Stimulated activated CD4-positive, alpha-beta T cell treated with anti-CD3 and anti-CD28 coated beads, Interleukin-1b, Interleukin-23, amount 100 ng/mL, for 24 hours (primary cell): ENCODE measurements at regions not wholly inside any gene's neighbourhood (a gene's known extent, or its start where the extent isn't known, plus 50 kb on each side); places are given as distances from the start of the nearest gene placed in this dataset.
"Not testable (repeated sequence)": the region's sequence is repeated elsewhere in the genome, so short reads cannot be mapped to it uniquely, and the experiment has no call there.

Experiments
- DNase-seq, 4 experiments: peaks; one replicate each; pipeline ENCODE4 v3.0.0-alpha.2; 2020; ENCODE audit warnings: low read depth in 4 of 4, low spot score in 1 of 4

- DNase-seq = no peak
These were observed 750.9 kb upstream of the GOT2 start for GRCh38 chr16:59484833-59485516.

GRCh38 chr16:59478838-59479237 is 744.7 kb upstream of the GOT2 start:
- no peak for DNase-seq

DNA sequence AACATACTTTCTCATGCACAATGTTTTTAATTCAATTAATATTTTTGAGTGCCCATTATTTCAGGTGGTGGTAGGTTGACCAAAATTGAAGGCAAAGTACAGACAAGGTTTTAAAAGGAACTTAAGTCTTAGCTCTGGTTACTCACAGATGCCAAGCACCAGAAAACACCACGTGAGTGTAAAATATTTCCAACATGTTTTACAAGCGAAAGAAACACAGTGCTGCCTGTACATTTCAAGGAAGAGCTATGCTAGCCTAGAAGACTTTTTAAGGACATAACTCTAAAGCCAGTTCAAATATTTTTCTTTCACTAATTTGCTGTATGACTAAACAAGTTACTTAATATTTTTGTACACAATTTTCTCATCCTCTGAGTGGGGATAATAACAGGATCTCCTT is 736.4 kb upstream of the GOT2 start:
- DNase-seq = no peak

GRCh38 chr16:59469266-59469665 is 735.1 kb upstream of the GOT2 start:
- DNase-seq = no peak

- no peak for DNase-seq
These were observed 729.7 kb upstream of the GOT2 start for GRCh38 chr16:59463776-59464175.

- no peak for DNase-seq
These were observed 725.7 kb upstream of the GOT2 start for GRCh38 chr16:59459806-59460205.

DNA sequence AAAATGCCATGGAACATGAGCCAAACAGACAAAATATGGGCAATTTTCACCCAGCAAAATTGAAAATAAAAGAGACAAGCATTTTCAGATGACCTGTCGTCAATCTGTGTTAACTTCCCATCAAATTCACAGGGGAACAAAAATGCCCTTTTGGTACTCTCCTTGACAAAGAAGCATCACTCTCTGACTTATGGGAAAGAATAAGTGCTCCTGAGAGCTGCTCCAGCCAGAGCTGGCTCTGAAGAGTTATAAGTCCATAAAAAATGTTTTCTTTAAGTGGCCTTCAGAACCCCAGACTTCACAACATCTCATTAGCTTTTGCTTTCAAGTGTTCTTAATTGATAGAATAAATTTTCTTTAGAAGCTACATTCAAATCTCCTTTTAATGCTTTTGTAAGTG is 721.4 kb upstream of the GOT2 start:
- DNase-seq = no peak

DNA sequence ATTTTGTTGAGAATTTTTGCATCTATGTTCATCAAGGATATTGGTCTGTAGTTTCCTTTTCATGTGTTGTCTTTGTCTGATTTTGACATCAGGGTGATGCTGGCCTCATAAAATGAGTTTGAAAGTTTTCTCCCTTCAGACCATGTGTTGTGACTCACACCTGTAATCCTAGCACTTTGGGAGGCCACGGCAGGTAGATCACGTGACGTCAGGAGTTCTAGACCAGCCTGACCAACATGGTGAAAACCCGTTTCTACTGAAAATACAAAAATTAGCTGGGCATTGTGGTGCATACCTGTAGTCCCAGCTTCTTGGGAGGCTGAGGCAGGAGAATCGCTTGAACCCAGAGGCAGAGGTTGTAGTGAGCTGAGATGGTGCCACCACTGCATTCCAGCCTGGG is 716.4 kb upstream of the GOT2 start:
- DNase-seq = not testable (repeated sequence)

DNA sequence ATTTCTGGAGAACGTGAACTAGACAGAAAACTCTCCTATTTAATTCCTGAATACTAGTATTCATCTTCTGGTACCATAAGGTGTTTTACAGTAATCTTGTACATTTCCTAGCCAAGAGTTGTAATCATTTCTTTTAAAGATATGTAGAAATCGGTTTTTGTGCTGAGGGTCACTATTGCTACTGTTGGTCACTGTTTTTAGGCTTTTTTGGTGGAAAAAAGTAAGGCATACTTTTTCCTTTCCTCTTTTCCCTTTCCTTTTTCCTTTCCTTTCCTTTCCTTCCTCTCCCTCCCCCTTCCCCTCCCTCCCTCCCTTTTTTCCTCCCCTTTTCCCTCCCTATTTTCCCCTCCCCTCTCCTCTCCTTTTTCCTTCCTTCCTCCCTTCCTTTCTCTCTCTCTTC is 706.4 kb upstream of the GOT2 start:
- DNase-seq = no peak

- DNase-seq = no peak
These were observed 698.8 kb upstream of the GOT2 start for GRCh38 chr16:59432896-59433295.

DNA sequence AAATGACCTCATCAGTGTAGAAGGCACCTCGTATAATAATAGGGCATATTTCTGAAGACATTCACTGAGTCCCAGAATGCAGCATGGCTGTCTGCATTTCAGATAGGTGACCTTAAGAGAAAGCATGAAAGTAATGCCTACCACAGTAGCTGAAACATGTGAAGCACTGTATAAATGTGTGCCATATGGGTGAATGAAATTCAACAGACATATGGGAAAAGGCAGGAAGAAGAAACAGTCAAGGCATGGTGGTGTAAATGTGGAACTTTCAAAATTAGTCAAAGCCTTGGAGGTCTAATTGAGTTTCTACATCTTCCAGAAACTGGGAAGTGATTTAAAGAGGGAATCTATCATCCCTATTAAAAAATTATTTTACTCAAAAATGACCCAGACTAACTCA is 698.2 kb upstream of the GOT2 start:
- no peak for DNase-seq

DNA sequence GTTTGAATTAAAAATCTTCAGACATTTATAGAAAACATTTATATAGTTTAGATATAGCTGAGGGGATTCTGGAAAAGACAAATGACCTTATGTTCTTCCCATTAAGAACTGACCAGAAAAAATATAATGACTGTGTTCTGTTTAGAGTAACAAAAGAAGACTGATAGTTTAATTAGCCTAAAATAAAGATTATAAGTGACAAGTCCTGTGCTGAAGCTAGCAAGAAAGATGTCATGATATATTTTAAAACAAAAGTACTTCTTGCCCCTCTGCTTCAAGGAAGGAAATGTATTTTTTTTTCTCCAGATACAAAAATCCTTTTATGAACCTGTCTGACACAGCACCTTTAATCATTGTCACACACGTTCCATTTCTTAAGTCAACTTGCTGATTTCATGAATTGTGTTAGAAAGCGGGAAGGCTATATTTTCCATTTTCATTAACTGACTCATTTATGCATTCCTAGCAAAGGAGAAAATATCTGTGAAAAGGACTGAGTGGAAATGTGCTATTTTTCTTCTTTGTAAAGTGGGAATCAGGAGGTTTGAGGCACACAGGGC is 690.7 kb upstream of the GOT2 start:
- DNase-seq = no peak

- DNase-seq = no peak
These were observed 678.1 kb upstream of the GOT2 start for GRCh38 chr16:59411961-59412841.

GRCh38 chr16:59410451-59410850 is 676.3 kb upstream of the GOT2 start:
- no peak for DNase-seq

GRCh38 chr16:59405802-59406201 is 671.7 kb upstream of the GOT2 start:
- DNase-seq = no peak

GRCh38 chr16:59404509-59404908 is 670.4 kb upstream of the GOT2 start:
- DNase-seq = no peak

DNA sequence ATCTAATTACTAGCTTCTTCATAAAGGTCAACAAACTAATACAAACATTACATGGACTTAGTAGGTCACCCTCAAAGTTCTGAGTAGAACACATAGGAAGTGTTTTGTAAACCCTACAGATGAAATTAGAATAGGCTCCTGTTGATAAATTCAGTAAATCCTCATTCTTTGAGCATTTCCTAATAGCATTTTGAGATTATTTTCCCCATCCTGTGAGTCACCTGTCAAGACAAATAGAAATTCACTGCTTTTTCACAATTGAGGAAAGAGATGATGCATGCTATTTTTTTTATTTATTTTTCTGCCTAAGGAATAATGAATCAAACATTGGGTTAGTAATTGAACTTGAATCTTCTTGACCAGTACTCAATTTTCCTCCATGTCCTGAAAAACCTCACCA is 666.7 kb upstream of the GOT2 start:
- DNase-seq = no peak

DNA sequence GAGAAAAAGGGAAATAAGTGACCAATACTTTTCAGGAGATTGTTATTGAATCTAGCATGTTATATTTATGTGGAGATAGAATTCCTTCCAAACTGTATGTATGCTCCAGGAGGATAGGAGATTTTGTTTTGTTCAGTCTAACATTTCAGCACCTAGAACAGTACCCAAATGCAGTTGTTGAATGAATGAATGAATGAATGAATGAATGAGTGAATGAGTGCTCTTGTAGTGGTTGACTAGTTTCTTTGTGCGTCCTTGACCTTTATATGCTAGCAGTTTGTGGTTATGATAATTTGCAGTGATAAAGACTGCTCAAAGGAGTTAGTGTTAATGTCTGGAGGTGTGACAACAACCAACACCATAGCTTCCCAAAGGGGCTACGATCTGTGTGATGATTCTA is 663.5 kb upstream of the GOT2 start:
- DNase-seq = no peak

- DNase-seq = no peak
These were observed 660.4 kb upstream of the GOT2 start for GRCh38 chr16:59394526-59394925.

DNA sequence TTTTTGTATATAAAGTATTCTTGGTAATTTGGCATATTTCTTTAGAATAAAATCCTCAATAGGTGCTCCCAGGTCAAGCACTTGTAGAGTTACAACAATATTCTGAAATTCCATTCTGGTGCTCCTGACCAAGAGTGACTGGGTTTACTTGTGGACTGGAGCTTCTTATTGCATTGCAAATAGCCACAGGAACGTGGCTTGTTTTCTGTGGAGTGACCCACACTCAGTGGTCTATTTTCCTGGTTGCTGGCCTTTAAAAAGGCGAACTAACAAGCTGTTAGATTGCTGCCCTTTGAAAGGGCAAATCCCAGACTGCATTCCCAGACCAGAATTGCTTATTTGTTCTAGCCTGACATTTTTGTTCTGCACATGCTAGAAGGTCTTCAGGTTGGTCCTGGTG is 658.8 kb upstream of the GOT2 start:
- no peak for DNase-seq

GRCh38 chr16:59391617-59392364 is 657.7 kb upstream of the GOT2 start:
- DNase-seq = no peak

- no peak for DNase-seq
These were observed 651.8 kb upstream of the GOT2 start for GRCh38 chr16:59385959-59386358.
